Tibial nerve (tissue), 4 donors: ENCODE measurements at regions not wholly inside any gene's neighbourhood (a gene's known extent, or its start where the extent isn't known, plus 50 kb on each side); places are given as distances from the start of the nearest gene placed in this dataset.

Experiments used
- DNase-seq, 2 donors: peaks; one replicate each; pipeline ENCODE4 v3.0.0-alpha.2; 2019; ENCODE audit warnings: low spot score in 2 of 2
- H3K27ac ChIP-seq, 4 donors: fragments of 200-600 bp; sonication (generic) in 3 of 4; one replicate each; pipeline ENCODE4 v1.5.1; 2017 to 2019; ENCODE audit warnings: mild to moderate bottlenecking in 1 of 4
- H3K27me3 ChIP-seq, 2 donors: fragments of 200-600 bp; sonication (generic) in 1 of 2; one replicate each; pipeline versions ENCODE4 v1.5.1 to v1.6.0; 2017 to 2019
- H3K36me3 ChIP-seq, 3 donors: fragments of 200-600 bp; sonication (generic); one replicate each; pipeline ENCODE4 v1.5.1; 2018 to 2019
- H3K4me1 ChIP-seq, 4 donors: fragments of 200-600 bp; sonication (generic) in 3 of 4; one replicate each; pipeline ENCODE4 v1.5.1; 2017 to 2019
- H3K4me3 ChIP-seq, 4 donors: fragments of 200-600 bp; sonication (generic) in 3 of 4; one replicate each; pipeline ENCODE4 v1.5.1; 2017 to 2019; ENCODE audit warnings: mild to moderate bottlenecking in 1 of 4, moderate library complexity in 1 of 4
- H3K9me3 ChIP-seq, 4 donors: fragments of 200-600 bp; sonication (generic) in 3 of 4; one replicate each; pipeline ENCODE4 v1.5.1; 2017 to 2019
- EP300 ChIP-seq, 2 donors: sonication (generic); formaldehyde crosslinking; IDR thresholded peaks; one replicate each; pipeline ENCODE4 v1.6.1; 2017; ENCODE audit warnings: antibody characterized with exemption in 2 of 2, mild to moderate bottlenecking in 1 of 2
- POLR2A ChIP-seq, 2 donors: fragments of 450-650 bp; IDR thresholded peaks; one replicate each; pipeline ENCODE4 v1.6.1; 2017; ENCODE audit warnings: antibody characterized with exemption in 2 of 2, mild to moderate bottlenecking in 2 of 2, moderate library complexity in 2 of 2
- WGBS, 2 donors: methylation state at CpG; one replicate each; pipeline ENCODE4 v1.1.5; 2018; 5-methylcytosine and 5-hydroxymethylcytosine counted together
- TF ChIP-seq, protein P1 (sequence below), 5 experiments: fragments of 200-600 bp in 3 of 5; fragments of 450-650 bp in 2 of 5; sonication (generic) in 3 of 5; IDR thresholded peaks; one replicate each; pipeline ENCODE4 v1.5.1; 2016 to 2019; ENCODE audit warnings: antibody characterized with exemption in 5 of 5, mild to moderate bottlenecking in 3 of 5, moderate library complexity in 2 of 5

DNA sequence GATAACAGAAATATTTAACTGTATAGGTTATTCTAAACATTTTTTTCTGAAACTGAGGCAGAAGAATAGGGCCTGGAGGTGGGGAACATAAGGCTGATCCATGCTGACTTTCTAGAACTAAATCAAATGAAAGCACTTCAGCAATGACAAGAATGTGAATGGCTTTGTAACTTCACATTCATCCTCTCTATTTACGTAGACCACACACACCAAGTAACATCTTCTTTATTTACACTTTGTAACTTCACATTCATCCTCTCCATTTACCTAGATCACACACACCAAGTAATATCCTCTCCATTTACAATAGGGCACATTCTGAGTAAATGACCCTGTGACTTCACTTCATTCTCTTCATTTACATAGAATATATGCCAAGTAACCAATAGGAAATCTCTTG is 251.8 kb upstream of the CDH9 start:
- no peaks in the 10 kb centered on the region for H3K4me1 ChIP-seq
- no peak for DNase-seq
- TF ChIP-seq EP300 (IDR thresholded peaks at IDR 0.05) (no peak), POLR2A (IDR thresholded peaks at IDR 0.05) (no peak)
- TF ChIP-seq, protein P1, sequence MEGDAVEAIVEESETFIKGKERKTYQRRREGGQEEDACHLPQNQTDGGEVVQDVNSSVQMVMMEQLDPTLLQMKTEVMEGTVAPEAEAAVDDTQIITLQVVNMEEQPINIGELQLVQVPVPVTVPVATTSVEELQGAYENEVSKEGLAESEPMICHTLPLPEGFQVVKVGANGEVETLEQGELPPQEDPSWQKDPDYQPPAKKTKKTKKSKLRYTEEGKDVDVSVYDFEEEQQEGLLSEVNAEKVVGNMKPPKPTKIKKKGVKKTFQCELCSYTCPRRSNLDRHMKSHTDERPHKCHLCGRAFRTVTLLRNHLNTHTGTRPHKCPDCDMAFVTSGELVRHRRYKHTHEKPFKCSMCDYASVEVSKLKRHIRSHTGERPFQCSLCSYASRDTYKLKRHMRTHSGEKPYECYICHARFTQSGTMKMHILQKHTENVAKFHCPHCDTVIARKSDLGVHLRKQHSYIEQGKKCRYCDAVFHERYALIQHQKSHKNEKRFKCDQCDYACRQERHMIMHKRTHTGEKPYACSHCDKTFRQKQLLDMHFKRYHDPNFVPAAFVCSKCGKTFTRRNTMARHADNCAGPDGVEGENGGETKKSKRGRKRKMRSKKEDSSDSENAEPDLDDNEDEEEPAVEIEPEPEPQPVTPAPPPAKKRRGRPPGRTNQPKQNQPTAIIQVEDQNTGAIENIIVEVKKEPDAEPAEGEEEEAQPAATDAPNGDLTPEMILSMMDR (IDR thresholded peaks at IDR 0.05): no peak
- H3K36me3 ChIP-seq: no peaks in the 10 kb centered on the region
- H3K27me3 ChIP-seq: no peaks in the 10 kb centered on the region
- 75 to 81% methylated on average over 1 of the region's 1 CpG for WGBS, 2 donors
- H3K9me3 ChIP-seq: no peaks in the 10 kb centered on the region
- no peak overlapping the region for H3K27ac ChIP-seq
- no peak overlapping the region for H3K4me3 ChIP-seq

DNA sequence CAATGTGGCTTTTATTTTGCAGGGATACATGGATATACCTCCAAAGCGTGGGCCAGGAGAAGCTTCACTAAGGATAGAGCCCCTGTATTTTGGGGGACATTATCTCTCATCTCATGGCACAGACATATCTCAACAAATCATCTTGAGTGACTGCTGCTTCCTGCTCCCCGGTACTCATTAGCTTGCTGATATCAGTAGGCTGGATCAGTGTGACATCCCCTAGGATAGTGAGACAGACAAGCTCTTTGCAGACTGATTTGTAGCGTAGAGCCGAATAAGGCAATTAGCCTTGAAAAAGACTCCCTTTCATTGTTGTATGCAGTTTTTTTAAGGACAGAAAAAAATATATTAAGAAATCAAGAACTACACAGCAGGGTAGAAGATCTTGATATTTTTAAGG is 237.7 kb upstream of the CDH9 start:
- no peaks in the 10 kb centered on the region for H3K36me3 ChIP-seq
- DNase-seq: no peak
- no peaks in the 10 kb centered on the region for H3K4me1 ChIP-seq
- no peak overlapping the region for H3K4me3 ChIP-seq
- 67 to 69% methylated on average over 4 of the region's 4 CpGs for WGBS, 2 donors
- no peaks in the 10 kb centered on the region for H3K9me3 ChIP-seq
- TF ChIP-seq EP300 (IDR thresholded peaks at IDR 0.05): no peak
- TF ChIP-seq, protein P1 (IDR thresholded peaks at IDR 0.05): no peak
- no peak for TF ChIP-seq POLR2A (IDR thresholded peaks at IDR 0.05)
- H3K27ac ChIP-seq: no peak overlapping the region
- H3K27me3 ChIP-seq: no peaks in the 10 kb centered on the region

DNA sequence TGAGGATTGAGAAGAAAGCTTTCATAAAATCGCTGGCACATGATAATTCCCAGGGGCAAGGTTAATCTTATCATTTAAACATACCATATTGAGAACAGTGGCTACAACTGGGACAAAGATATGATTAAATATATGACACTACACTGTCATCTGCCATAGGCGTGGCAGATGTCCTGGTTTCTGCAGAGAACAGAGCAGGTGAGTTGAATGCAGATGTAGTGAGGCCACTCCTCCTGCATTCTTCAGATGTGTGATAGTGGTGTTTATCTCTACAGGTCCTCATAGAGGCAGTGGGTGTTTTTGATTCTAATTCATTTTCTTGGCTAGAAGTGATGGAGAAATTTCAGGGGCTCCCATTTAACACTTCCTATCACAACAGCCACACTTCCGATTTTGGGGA is 237.0 kb upstream of the CDH9 start:
- no peak for DNase-seq
- no peaks in the 10 kb centered on the region for H3K4me1 ChIP-seq
- 90% methylated on average over 3 of the region's 3 CpGs for WGBS, 2 donors
- H3K36me3 ChIP-seq: no peaks in the 10 kb centered on the region
- H3K4me3 ChIP-seq: no peak overlapping the region
- no peaks in the 10 kb centered on the region for H3K9me3 ChIP-seq
- TF ChIP-seq, protein P1 (IDR thresholded peaks at IDR 0.05): no peak
- TF ChIP-seq POLR2A (IDR thresholded peaks at IDR 0.05) (no peak), EP300 (IDR thresholded peaks at IDR 0.05) (no peak)
- no peaks in the 10 kb centered on the region for H3K27me3 ChIP-seq
- no peak overlapping the region for H3K27ac ChIP-seq

DNA sequence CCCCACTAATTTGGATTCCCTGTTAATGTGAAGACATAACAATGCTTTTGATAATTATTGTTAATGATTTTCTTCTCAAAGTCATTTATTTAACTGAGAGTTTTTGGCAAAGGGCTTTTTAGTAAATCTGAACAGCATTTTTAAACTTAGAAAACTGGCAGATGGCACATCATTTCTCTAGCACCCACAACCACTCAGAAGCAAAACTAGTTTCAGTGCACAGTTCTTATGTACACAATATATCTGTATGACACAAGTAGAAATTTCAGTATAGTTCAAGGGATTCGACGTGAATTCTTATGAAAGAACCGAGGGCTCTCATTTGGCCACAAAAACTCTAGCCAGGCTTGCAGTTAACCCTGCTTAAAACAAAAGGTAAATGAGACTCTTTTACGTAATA is 231.4 kb upstream of the CDH9 start:
- TF ChIP-seq EP300 (IDR thresholded peaks at IDR 0.05): no peak
- TF ChIP-seq POLR2A (IDR thresholded peaks at IDR 0.05): no peak
- TF ChIP-seq, protein P1 (IDR thresholded peaks at IDR 0.05): no peak
- Histone ChIP-seq H3K27ac (no peak overlapping the region), H3K9me3 (no peaks in the 10 kb centered on the region), H3K36me3 (no peaks in the 10 kb centered on the region), H3K4me1 (no peaks in the 10 kb centered on the region), H3K27me3 (no peaks in the 10 kb centered on the region), H3K4me3 (no peak overlapping the region)
- no peak for DNase-seq
- 86 to 95% methylated on average over 4 of the region's 4 CpGs for WGBS, 2 donors

DNA sequence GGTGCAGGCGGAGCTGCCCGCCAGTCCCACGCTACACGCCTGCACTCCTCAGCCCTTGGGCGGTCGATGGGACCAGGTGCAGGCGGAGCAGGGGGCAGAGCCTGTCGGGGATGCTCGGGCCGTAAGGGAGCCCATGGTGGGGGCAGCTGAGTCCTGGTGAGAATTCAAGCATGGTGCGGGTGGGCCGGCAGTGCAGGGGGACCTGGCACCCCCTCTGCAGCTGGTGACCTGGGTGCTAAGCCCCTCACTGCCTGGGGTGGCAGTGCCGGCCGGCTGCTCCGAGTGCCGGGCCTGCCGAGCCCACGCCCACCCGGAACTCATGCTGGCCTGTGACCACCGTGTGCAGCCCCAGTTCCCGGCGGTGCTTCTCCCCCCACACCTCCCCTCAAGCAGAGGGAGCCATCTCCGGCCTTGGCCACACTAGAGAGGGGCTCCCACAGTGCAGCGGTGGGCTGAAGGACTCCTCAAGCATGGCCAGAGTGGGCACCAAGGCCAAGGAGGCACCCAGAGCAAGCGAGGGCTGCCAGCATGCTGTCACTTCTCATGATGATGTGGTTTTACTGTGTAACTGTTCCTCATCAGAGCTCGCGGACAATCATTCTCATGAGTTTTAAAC is 228.9 kb upstream of the CDH9 start:
- peaks cover 0 to 13% (median 0%) of the 10 kb centered on the region in 4 donors for H3K9me3 ChIP-seq
- no peaks in the 10 kb centered on the region for H3K4me1 ChIP-seq
- H3K27ac ChIP-seq: no peak overlapping the region
- H3K36me3 ChIP-seq: no peaks in the 10 kb centered on the region
- TF ChIP-seq EP300 (IDR thresholded peaks at IDR 0.05): no peak
- WGBS, 2 donors: 96 to 98% methylated on average over 4 to 19 of the region's 27 CpGs
- H3K27me3 ChIP-seq: no peaks in the 10 kb centered on the region
- DNase-seq: no peak
- H3K4me3 ChIP-seq: no peak overlapping the region

DNA sequence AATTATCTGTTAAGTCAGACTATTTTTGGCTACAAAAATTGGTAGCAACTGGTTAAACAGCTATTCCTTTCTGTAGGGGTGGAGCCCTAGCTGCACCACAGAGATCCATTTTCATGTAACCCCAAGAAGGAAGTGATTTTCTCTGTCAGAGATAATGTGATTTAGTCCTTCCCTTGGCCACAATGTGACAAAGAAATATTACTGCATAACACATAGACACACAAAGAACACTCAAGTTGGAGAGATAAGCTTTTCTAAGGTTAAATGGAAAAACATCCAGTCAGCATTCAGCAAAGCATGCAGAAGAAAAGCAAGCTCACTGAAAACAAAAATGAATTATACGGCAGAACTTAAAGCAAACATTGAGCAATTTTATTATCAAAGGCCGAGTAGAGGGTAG is 227.8 kb upstream of the CDH9 start:
- WGBS, 2 donors: 13 to 22% methylated on average over 2 of the region's 2 CpGs
- Histone ChIP-seq H3K36me3 (no peaks in the 10 kb centered on the region), H3K4me3 (no peak overlapping the region), H3K9me3 (peaks cover 0 to 13% (median 0%) of the 10 kb centered on the region in 4 donors), H3K27ac (no peak overlapping the region), H3K4me1 (no peaks in the 10 kb centered on the region), H3K27me3 (no peaks in the 10 kb centered on the region)
- TF ChIP-seq POLR2A (IDR thresholded peaks at IDR 0.05) (no peak), EP300 (IDR thresholded peaks at IDR 0.05) (no peak)
- TF ChIP-seq, protein P1 (IDR thresholded peaks at IDR 0.05): no peak
- DNase-seq: no peak
